NCI-H524 treated with DMSO at 0.1 percent for 48 hours (cell line): ENCODE measurements at regions not wholly inside any gene's neighbourhood (a gene's known extent, or its start where the extent isn't known, plus 50 kb on each side); places are given as distances from the start of the nearest gene placed in this dataset.

Experiments used
- DNase-seq: peaks from one replicate; lab custom pipeline; 2025; lab: John Stamatoyannopoulos, UW

GRCh38 chr14:35456261-35456660, 51.7 kb upstream of the NFKBIA start:
- no peak for DNase-seq

DNA sequence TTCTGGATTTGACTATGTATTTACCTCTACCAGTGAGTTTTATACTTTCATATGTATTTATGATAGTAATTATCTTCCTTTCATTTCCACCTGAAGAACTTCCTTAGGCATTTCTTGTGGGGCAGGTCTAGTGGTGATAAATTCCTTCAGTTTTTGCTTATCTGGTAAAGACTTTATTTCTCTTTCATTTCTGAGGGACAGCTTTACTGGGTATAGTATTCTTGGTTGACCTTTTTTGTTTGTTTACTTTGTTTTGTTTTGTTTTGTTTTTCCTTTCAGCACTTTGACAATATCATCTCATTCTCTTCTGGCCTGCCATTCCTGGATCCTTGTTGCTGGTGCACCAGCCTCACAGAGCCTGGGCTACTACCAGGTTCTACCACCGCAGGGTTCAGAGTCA, 53.9 kb upstream of the NFKBIA start:
- no peak for DNase-seq

- DNase-seq: no peak
These were observed 55.2 kb upstream of the NFKBIA start for GRCh38 chr14:35459776-35460175.

DNA sequence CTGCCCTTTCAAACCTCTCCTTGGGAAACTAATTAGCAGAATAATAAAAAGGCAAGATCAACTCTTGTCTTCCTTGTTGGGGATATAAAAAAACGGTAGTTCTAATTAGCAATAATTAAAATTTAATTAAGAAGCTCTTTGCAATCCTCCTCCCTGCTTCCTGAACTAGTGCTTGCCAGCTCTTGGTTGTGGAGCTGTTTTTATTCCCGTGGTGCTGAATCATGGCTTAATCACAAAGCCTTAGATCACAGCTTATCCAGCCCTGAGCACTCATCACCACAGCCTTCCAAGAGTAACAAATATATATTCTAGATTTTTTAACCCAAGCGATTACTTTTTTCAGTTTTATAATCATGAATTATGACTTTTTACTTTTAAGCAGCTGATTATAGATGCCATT, 63.2 kb upstream of the INSM2 start:
- DNase-seq: no peak

- DNase-seq: peak; percentile 63
These were observed 62.2 kb upstream of the INSM2 start for GRCh38 chr14:35471803-35472202.

- no peak for DNase-seq
These were observed 59.6 kb upstream of the INSM2 start for GRCh38 chr14:35474323-35474722.

- no peak for DNase-seq
These were observed 53.7 kb upstream of the INSM2 start for GRCh38 chr14:35480119-35480769.

GRCh38 chr14:35482994-35483515, 50.9 kb upstream of the INSM2 start:
- DNase-seq: no peak
